CD4-positive, CD25-positive, alpha-beta regulatory T cell (primary cell): ENCODE measurements at regions not wholly inside any gene's neighbourhood (a gene's known extent, or its start where the extent isn't known, plus 50 kb on each side); places are given as distances from the start of the nearest gene placed in this dataset.

Experiments used
- ATAC-seq, 2 donors: fragments of 150-1000 bp; cut with Tn5 transposase; one replicate each; pipeline ENCODE4 v1.10.0; 2021; ENCODE audit warnings: low read depth in 2 of 2, moderate number of reproducible peaks in 2 of 2, moderate library complexity in 1 of 2
- DNase-seq, 3 donors: peaks; one replicate each; pipeline versions ENCODE4 v3.0.0 to v3.0.0-alpha.2; 2012 to 2022; ENCODE audit warnings: mixed read lengths in 1 of 3
- H3K27ac ChIP-seq: one replicate; pipeline ENCODE4 v1.7.0; 2013; ENCODE audit warnings: mild to moderate bottlenecking, low read length; ENCODE audit not compliant: insufficient read depth, poor library complexity, severe bottlenecking
- H3K27me3 ChIP-seq: one replicate; pipeline ENCODE4 v1.7.0; 2013; ENCODE audit warnings: low read length; ENCODE audit not compliant: control insufficient read depth, insufficient read depth
- H3K36me3 ChIP-seq: one replicate; pipeline ENCODE4 v1.7.0; 2013; ENCODE audit warnings: mild to moderate bottlenecking, low read length, moderate library complexity; ENCODE audit not compliant: control insufficient read depth, insufficient read depth
- H3K4me1 ChIP-seq: 2 replicates; pipeline ENCODE4 v1.7.0; 2013; ENCODE audit warnings: mild to moderate bottlenecking, low read length; ENCODE audit not compliant: insufficient read depth, control insufficient read depth, poor library complexity, severe bottlenecking
- H3K4me3 ChIP-seq: one replicate; pipeline ENCODE4 v1.7.0; 2013; ENCODE audit warnings: low read depth, mild to moderate bottlenecking, low read length, moderate library complexity
- H3K9me3 ChIP-seq, 2 experiments: 1 replicate in 1 of 2; 2 replicates in 1 of 2; pipeline ENCODE4 v1.7.0; 2013; ENCODE audit warnings: low read length in 2 of 2, mild to moderate bottlenecking in 1 of 2, moderate library complexity in 1 of 2; ENCODE audit not compliant: control insufficient read depth in 2 of 2
- H3K27ac Mint-ChIP-seq, 3 donors: one replicate each; pipeline ENCODE4 v1.8.0; 2020 to 2022; ENCODE audit warnings: mild to moderate bottlenecking in 3 of 3, mixed read lengths in 3 of 3, moderate library complexity in 2 of 3
- H3K27me3 Mint-ChIP-seq: one replicate; pipeline ENCODE4 v1.8.0; 2022; ENCODE audit warnings: mild to moderate bottlenecking, mixed read lengths
- H3K36me3 Mint-ChIP-seq: one replicate; pipeline ENCODE4 v1.8.0; 2020; ENCODE audit warnings: mixed read lengths
- H3K4me1 Mint-ChIP-seq, 4 donors: one replicate each; pipeline ENCODE4 v1.8.0; 2020 to 2022; ENCODE audit warnings: mixed read lengths in 4 of 4, mild to moderate bottlenecking in 1 of 4
- H3K4me3 Mint-ChIP-seq, 4 donors: one replicate each; pipeline ENCODE4 v1.8.0; 2020 to 2022; ENCODE audit warnings: mild to moderate bottlenecking in 4 of 4, mixed read lengths in 4 of 4, moderate library complexity in 3 of 4
- H3K9me3 Mint-ChIP-seq, 7 donors: one replicate each; pipeline ENCODE4 v1.8.0; 2020 to 2022; ENCODE audit warnings: mixed read lengths in 7 of 7, mild to moderate bottlenecking in 3 of 7, moderate library complexity in 2 of 7

- H3K36me3 Mint-ChIP-seq: no peaks in the 10 kb centered on the region
- H3K27ac Mint-ChIP-seq: no peak overlapping the region
- ATAC-seq (no peak), DNase-seq (no peak)
- Histone ChIP-seq H3K4me1 (no peaks in the 10 kb centered on the region), H3K27ac (no peak overlapping the region), H3K9me3 (no peaks in the 10 kb centered on the region), H3K36me3 (no peaks in the 10 kb centered on the region), H3K4me3 (no peak overlapping the region), H3K27me3 (no peaks in the 10 kb centered on the region)
- H3K9me3 Mint-ChIP-seq: no peaks in the 10 kb centered on the region
- H3K4me1 Mint-ChIP-seq: no peaks in the 10 kb centered on the region
- no peaks in the 10 kb centered on the region for H3K27me3 Mint-ChIP-seq
- H3K4me3 Mint-ChIP-seq: no peak overlapping the region
These were observed 184.4 kb upstream of the DOK6 start for GRCh38 chr18:69216321-69216720.

DNA sequence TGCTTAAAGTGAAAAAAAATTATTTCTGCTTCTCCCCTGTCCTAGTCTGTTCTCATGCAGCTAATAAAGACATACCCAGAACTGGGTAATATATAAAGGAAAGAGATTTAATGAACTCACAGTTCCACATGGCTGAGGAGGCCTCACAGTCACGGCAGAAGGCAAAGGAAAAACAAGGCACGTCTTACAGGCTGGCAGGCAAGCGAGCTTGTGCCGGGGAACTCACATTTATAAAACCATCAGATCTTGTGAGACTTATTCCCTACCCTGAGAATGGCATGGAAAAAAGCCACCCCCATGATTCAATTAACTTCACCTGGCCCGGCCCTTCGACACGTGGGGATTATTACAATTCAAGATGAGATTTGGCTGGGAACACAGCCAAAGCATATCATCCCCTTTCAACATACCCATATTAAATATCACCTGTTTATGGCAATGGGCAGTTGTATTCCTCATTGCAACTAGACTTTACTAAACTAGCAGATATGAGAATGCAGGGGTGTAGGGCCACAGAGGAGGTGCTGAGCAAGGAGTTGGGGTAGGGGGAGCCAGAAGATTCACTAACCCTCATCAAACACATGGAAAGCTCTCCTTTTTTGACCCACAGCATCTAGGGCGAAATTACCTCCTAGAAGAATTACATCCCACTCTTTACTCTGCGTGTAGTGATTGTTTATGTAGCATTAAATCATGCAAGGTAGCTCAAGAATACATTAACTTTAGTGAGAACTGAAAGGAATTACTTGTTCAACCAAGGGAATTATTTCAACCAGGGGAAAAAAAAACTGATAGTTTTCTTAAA lies 183.3 kb upstream of the DOK6 start:
- Histone ChIP-seq H3K9me3 (no peaks in the 10 kb centered on the region), H3K4me1 (no peaks in the 10 kb centered on the region), H3K27ac (no peak overlapping the region), H3K4me3 (no peak overlapping the region), H3K36me3 (no peaks in the 10 kb centered on the region), H3K27me3 (no peaks in the 10 kb centered on the region)
- Mint-ChIP-seq H3K4me1 (no peaks in the 10 kb centered on the region), H3K27me3 (no peaks in the 10 kb centered on the region), H3K4me3 (no peak overlapping the region), H3K36me3 (no peaks in the 10 kb centered on the region), H3K27ac (no peak overlapping the region), H3K9me3 (no peaks in the 10 kb centered on the region)
- ATAC-seq (no peak), DNase-seq (no peak)

GRCh38 chr18:69220529-69220928 lies 180.2 kb upstream of the DOK6 start:
- Mint-ChIP-seq H3K27me3 (no peaks in the 10 kb centered on the region), H3K27ac (no peak overlapping the region), H3K9me3 (peaks cover 0 to 2% (median 0%) of the 10 kb centered on the region in 7 donors), H3K4me3 (no peak overlapping the region), H3K4me1 (no peaks in the 10 kb centered on the region), H3K36me3 (no peaks in the 10 kb centered on the region)
- no peaks in the 10 kb centered on the region for H3K36me3 ChIP-seq
- no peaks in the 10 kb centered on the region for H3K9me3 ChIP-seq
- no peaks in the 10 kb centered on the region for H3K27me3 ChIP-seq
- H3K27ac ChIP-seq: no peak overlapping the region
- no peaks in the 10 kb centered on the region for H3K4me1 ChIP-seq
- no peak for DNase-seq
- no peak for ATAC-seq
- H3K4me3 ChIP-seq: no peak overlapping the region

DNA sequence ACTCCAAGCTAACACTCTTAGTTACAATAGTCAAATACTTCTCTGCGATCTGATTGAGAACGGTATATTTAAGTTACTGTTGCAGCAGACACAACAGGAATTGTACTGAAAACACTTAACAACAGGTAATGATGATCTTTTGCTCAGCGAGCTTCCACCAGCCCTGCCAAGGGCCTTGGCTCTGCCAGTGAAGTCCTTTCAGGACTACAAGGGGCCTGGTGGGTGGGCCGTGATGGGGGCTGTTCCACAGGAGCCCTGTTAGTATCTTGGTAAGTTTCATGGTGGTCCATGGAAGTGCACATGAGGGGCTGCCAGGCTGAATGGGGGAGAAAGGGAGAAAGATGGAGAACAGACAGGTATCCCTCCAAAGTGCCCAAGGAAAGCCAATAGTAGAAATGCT lies 178.6 kb upstream of the DOK6 start:
- Histone ChIP-seq H3K4me1 (no peaks in the 10 kb centered on the region), H3K4me3 (no peak overlapping the region), H3K36me3 (no peaks in the 10 kb centered on the region), H3K27ac (no peak overlapping the region), H3K9me3 (no peaks in the 10 kb centered on the region), H3K27me3 (no peaks in the 10 kb centered on the region)
- Mint-ChIP-seq H3K9me3 (peaks cover 0 to 2% (median 0%) of the 10 kb centered on the region in 7 donors), H3K27me3 (no peaks in the 10 kb centered on the region), H3K36me3 (no peaks in the 10 kb centered on the region), H3K4me1 (no peaks in the 10 kb centered on the region), H3K27ac (no peak overlapping the region), H3K4me3 (no peak overlapping the region)
- DNase-seq (no peak), ATAC-seq (no peak)

DNA sequence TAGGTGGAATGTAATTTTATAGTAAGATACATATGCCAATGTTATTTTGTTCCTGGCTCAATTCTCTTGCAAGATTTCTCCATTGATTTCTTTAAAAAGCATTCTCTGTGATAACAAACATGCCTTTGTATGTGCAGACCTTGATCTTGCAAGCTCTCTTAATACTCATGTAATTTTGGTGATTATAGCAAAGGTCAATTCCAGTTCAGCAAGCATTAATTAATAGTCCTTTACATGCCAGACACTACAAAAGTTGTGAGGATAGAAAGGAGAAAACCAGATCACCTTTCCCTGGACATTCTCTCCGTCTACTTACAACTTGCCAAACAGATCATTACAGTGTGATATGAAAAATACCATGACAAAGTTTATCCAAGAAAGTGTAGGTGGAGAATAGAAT lies 173.7 kb upstream of the DOK6 start:
- no peaks in the 10 kb centered on the region for H3K27me3 ChIP-seq
- no peaks in the 10 kb centered on the region for H3K9me3 ChIP-seq
- Mint-ChIP-seq H3K9me3 (peaks cover 0 to 3% (median 0%) of the 10 kb centered on the region in 7 donors), H3K4me3 (no peak overlapping the region), H3K36me3 (no peaks in the 10 kb centered on the region), H3K4me1 (no peaks in the 10 kb centered on the region), H3K27me3 (no peaks in the 10 kb centered on the region), H3K27ac (no peak overlapping the region)
- H3K27ac ChIP-seq: no peak overlapping the region
- no peak for DNase-seq
- ATAC-seq: no peak
- H3K4me3 ChIP-seq: no peak overlapping the region
- H3K36me3 ChIP-seq: no peaks in the 10 kb centered on the region
- H3K4me1 ChIP-seq: no peaks in the 10 kb centered on the region

DNA sequence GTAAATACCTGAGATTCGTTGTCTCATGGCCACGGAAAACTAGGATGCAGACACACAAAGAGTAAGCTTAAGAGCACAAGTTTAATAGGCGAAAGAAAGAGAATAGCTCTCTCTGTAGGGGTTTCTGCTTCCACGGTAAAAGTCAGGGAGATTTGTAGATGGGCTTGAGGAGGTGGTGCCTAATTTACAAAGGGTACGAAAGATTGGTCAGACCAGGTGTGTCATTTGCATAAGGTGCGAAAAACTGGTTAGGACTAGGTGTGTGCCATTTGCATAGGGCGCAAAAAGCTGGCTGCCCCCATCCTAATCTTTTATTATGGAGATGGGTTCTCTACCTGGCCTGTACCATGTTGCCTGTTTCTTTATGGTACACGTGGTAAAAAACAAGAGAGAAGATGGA lies 170.5 kb upstream of the DOK6 start:
- H3K27ac Mint-ChIP-seq: no peak overlapping the region
- Histone ChIP-seq H3K27me3 (no peaks in the 10 kb centered on the region), H3K36me3 (no peaks in the 10 kb centered on the region), H3K4me1 (no peaks in the 10 kb centered on the region), H3K4me3 (no peak overlapping the region), H3K27ac (no peak overlapping the region), H3K9me3 (no peaks in the 10 kb centered on the region)
- DNase-seq (no peak), ATAC-seq (no peak)
- H3K4me3 Mint-ChIP-seq: no peak overlapping the region
- no peaks in the 10 kb centered on the region for H3K36me3 Mint-ChIP-seq
- no peaks in the 10 kb centered on the region for H3K4me1 Mint-ChIP-seq
- no peaks in the 10 kb centered on the region for H3K27me3 Mint-ChIP-seq
- peaks cover 0 to 3% (median 0%) of the 10 kb centered on the region in 7 donors for H3K9me3 Mint-ChIP-seq

GRCh38 chr18:69233465-69234054 lies 167.1 kb upstream of the DOK6 start:
- Mint-ChIP-seq H3K27ac (no peak overlapping the region), H3K4me3 (no peak overlapping the region), H3K36me3 (no peaks in the 10 kb centered on the region), H3K9me3 (peaks cover 0 to 3% (median 0%) of the 10 kb centered on the region in 7 donors), H3K27me3 (peaks cover 4% of the 10 kb centered on the region), H3K4me1 (no peaks in the 10 kb centered on the region)
- no peak for ATAC-seq
- H3K4me1 ChIP-seq: no peaks in the 10 kb centered on the region
- no peak overlapping the region for H3K4me3 ChIP-seq
- DNase-seq: no peak
- H3K27me3 ChIP-seq: no peaks in the 10 kb centered on the region
- no peaks in the 10 kb centered on the region for H3K9me3 ChIP-seq
- H3K36me3 ChIP-seq: no peaks in the 10 kb centered on the region
- no peak overlapping the region for H3K27ac ChIP-seq
